Left colon (tissue), 2 donors: ENCODE measurements at regions not wholly inside any gene's neighbourhood (a gene's known extent, or its start where the extent isn't known, plus 50 kb on each side); places are given as distances from the start of the nearest gene placed in this dataset.

Experiments
- ATAC-seq: fragments of 200-7000 bp; cut with Tn5 transposase; one replicate; pipeline ENCODE4 v1.9.1; 2020; ENCODE audit warnings: mild to moderate bottlenecking, moderate library complexity
- DNase-seq, 2 donors: peaks; one replicate each; pipeline ENCODE4 v3.0.0-alpha.2; 2020
- intact Hi-C, 2 donors: fragments of 100-400 bp; cut with DNase I in 1 of 2; cut with micrococcal nuclease in 1 of 2; formaldehyde crosslinking; loops; one replicate each; pipeline versions ENCODE4 v1.11.2 to v1.14.0; 2022; cut with DNase I, micrococcal nuclease
- donor health status: DM: no; HTN: no; CAD: no.
- donor health status: DM: yes; HTN: yes; CAD: no.

DNA sequence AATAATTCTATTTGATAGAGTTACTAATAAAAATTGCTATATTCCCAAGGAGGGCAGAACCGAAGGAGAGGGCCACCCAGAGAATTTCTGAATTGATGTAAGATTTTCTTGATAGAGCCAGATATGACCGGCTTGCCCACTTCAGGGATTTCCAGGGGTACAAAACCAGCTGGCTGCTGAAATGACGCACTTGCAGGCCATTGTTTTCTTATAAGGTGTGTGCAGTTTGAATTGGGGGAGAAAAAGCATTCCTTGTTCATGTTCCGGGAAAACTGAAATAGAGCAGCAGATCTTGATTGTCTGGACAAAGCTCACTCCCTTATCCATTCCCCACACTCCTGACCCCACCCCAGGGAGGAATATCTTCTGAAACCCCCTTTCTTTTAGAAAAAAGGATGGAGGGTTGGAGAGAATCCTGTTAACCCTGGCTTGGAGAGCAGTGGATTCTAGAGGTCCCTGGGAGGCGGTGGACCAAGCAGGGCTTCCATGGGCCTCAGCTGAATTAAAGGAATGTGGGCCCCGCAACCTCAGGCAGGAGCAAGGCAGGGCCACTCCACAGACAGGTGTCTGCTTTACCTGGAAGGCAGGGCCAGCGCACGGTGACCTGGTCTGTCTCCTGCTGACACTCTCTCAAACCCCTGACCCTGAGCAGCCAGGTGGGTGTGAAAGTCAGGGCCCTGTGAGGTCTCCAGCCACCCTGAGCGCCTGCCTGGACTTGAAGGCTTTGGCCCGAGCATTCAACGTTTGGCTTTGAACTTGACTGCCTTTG, 96.4 kb downstream of the TMEM170B start:
- ATAC-seq: no peak
- intact Hi-C loops: no loop called here
- no peak for DNase-seq

DNA sequence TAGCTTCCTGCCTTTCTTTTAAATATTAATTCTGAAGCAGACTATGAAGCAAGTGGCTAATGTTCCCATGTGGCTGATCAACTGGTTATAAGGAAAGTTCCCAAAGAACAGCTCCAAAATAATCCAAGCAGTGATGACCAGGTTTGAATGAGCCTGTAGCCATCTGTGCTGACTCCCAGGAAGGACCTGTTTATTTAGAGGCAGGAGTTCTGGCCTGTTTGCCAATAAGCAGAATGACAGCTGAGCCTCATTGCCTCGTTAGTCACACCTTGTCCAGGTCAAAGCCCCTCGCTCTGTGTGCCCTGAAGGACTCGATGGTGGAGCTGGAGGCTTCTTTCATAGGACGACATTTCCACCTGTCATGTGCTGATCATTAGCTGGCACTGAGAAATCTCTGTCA, 97.4 kb downstream of the TMEM170B start:
- DNase-seq: no peak
- ATAC-seq: no peak
- intact Hi-C loops: no loop called here

DNA sequence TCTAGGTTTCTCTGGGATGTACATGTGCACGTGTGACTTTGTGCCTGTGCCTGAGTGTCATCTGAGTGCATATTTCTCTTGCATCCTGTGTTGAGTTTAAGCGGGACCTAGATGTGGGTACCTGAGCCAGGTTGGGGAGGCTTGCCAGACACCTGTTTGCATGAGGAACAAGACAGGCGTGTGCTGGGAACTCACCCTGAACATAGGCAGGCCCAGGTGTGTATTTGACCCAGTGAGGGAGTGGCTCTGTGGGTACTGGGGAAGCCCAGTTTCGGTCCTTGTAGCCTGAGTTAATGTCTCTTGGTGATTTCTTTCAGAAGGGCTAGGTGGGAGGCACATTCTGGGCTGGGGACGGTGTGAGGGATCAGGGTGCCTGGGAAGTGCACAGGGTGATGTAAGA, 98.6 kb downstream of the TMEM170B start:
- ATAC-seq: no peak
- intact Hi-C loops: no loop called here
- DNase-seq: no peak

DNA sequence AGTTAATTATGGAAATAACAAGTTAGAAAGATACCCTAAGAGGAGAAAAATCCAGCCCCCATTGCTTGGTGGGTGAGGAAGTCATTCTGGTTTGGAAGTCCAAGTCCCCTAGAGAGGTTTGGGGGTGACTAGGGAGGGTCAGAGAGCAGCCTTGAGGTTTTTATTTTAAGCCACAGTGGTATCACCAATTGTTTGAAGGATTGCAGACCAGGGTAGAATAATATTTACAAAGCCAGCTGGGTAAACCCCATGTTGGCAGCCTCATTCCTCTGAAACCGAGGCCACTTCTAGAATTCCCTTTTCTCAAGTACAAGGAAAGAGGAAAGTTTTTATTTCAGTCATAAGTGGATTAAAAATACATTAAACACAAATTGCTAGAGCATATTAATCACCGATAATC, 99.7 kb downstream of the TMEM170B start:
- ATAC-seq (no peak), DNase-seq (no peak)
- intact Hi-C loops: no loop called here

DNA sequence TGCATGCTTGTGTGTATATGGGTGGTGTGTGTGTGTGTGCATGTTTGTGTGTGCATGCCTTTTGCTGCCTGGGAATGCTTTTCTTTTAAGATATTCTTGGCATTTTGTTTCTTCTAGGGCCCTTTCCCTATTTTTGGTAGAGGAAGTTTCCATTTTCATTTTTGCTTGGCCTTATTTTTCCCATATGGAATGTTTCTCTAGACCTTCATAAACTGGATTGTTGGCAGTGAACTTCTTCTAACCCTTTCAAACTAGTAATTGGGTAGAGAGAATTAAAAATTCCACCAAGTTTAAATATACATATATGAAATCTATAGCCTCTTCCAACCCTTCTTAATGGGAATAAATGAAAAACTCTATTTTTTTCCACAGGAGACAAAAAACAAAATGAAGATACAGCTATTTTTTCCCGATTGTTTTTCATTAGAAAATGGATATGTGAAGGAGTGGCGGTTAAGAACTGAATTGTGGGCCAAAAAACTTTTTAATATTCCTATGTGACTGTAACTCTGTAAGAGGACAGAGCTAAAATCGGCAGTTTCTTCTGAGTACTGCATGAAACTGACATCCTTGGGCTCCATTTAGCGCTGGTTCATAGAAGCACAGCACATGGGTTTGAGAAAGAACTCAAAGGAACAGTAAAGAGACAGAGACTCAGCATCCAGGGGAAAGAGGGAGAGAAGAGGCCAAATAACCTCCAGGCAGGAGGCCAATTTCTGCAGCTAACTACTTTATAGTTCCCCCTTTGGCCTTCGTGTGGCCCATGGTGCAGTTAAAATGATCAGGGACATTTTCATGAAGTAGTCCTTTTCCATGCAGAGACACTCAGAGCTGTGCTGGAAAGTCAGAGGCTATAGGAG, 102.1 kb downstream of the TMEM170B start:
- intact Hi-C loops: no loop called here
- ATAC-seq: no peak
- DNase-seq: no peak

DNA sequence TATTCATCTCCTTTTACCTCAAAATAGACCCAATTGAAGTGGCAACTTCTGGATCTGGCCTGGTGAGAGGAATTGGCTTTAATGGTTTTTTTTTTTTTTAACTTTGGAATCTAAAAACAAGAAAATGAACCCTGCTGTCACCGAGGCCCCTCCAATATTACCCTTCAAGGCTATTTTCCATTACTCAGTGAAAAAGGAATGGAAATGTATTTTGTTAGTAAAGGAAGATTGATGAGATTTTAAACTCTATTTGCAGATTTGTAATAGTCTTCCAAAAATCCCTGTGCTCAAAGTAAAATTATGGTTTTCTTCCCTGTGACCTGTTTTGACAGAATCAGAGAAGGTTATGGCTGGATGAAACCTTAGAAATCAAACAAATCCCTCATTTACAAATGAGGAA, 102.9 kb downstream of the TMEM170B start:
- ATAC-seq (no peak), DNase-seq (no peak)
- intact Hi-C loops: no loop called here

DNA sequence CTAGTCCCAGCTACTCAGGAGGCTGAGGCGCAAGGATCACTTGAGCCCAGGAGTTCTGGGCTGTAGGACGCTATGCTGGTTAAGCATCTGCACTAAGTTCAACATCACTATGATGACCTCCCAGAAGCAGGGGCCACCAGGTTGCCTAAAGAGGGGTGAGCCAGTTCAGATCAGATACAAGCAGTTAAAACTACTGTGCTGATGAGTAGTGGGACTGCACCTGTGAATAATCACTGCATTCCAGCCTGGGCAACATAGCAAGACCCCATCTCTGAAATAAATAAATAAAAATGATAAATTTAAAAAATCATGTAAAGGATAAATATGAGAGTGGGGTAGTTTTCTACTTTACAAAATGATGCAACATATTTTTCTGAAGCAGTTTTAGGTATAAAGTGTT, 106.5 kb downstream of the TMEM170B start:
- intact Hi-C loops: no loop called here
- no peak for ATAC-seq
- no peak for DNase-seq

DNA sequence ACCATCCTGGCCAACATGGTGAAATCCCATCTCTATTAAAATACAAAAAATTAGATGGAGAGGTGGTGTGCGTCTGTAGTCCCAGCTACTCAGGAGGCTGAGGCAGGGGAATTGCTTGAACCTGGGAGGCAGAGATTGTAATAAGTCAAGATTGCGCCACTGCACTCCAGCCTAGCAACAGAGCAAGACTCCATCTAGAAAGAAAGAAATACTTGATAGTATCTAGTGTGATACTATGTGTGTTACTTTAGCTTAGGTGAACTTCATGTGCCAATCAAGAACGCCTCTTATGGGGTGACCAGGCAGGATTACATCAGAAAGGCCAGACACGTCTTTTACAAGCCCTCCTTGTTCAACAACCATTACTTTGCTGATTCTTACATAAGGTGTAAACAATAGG, 107.1 kb downstream of the TMEM170B start:
- no peak for DNase-seq
- no peak for ATAC-seq
- intact Hi-C loops: no loop called here

DNA sequence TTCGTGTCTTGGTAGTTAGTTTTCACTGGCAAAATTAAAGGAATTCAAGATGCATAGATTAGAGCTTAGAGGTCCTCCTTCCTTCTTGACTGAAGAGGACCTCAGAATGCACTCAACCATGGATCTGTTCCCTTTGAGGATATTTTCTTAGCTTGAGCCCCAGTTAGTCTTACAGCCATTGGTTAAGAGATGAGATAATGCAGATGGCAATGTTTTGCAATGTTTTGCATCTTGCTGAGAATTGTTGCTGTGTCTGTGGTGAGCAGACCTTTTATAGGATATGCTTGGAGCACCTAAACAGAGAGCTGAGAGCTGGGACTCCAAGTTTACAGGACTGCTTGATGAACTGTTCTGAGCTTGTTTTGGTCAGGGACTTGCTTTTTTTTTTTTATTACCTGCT, 107.5 kb downstream of the TMEM170B start:
- ATAC-seq (no peak), DNase-seq (no peak)
- intact Hi-C loops: no loop called here

DNA sequence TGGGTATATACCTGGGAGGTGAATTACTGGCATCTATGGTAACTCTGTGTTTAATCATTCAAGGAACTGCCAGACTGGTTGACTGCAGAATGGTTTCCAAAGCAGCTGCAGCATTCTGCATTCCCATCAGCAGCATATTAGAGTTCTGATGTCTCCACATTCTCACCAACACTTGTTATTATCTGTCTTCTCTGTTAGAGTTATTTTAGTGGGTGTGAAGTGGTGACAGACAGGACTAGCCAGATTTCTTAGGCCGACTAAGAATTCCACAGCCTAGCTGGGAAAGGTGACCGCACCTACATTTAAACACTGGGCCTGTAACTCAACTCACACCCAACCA, 110.9 kb downstream of the TMEM170B start:
- DNase-seq (no peak), ATAC-seq (no peak)
- intact Hi-C loops: no loop called here

DNA sequence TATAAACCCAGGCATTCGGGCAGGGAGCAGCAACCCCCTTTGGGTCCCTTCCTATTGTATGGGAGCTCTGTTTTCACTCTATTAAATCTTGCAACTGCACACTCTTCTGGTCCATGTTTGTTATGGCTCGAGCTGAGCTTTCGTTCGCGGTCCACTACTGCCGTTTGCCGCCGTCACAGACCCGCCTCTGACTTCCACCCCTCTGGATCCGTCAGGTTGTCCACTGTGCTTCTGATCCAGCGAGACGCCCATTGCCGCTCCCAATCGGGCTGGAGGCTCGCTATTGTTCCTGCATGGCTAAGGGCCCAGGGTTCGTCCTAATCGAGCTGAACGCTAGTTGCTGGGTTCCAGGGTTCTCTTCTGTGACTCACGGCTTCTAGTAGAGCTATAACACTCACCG, 111.3 kb downstream of the TMEM170B start:
- DNase-seq: no peak
- intact Hi-C loops: no loop called here
- no peak for ATAC-seq

DNA sequence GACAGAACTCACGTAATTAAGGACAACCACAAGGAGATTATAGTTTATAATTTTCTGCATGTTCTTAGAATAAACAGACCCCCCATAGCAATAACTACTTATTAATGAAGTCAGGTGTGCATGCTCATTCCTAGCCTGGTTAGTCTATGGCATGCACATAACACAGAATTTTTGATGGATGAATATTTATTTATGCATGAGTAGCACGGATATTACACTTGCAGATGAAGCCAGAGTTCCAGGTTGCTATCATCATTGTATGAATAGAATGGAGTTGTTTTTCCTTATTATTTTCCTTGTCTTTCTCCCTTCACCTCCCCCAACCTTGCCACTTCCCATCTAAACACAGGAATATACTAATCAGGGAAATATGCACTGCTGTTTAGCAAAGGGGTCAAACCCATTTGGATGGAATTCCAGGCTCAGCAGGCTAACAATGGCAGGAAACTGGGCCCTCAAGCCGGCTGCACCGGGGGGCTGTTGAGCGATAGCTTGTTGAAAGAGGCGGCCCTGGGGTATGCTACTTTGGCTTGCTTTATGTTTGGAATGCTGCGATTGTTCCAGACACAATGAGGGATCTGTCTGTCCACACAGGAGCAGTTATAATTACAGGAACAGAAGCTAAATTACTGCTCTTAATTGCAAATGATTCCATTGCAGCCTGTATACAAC, 112.6 kb downstream of the TMEM170B start:
- DNase-seq (no peak), ATAC-seq (no peak)
- intact Hi-C loops: loop anchor here in 1 of 2 donors (10.0 kb wide), 1 partner anchor 645 kb away; the partner anchor contains the start of gene EDN1

DNA sequence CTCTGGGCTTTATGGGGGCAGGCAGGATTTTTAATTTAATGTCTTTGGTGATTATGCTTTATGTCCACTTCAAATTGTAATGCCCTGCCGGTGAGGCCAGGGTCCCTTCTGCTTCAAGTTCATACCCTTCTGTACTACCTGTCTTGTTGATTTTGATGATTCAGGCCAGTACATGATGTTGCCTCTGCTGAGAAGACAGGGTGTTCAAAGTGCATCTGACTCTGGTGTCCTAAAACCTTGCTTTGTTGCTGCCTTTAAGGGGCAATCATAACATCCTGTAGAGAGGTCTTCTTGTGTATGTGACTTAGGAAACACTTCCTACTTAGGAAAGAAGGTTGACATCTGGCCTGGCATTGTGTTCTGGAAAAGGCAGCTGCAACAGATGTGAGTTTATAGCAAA, 113.2 kb downstream of the TMEM170B start:
- no peak for DNase-seq
- intact Hi-C loops: loop anchor here in 1 of 2 donors (10.0 kb wide), 1 partner anchor 644 kb away; the partner anchor contains the start of gene EDN1
- no peak for ATAC-seq

DNA sequence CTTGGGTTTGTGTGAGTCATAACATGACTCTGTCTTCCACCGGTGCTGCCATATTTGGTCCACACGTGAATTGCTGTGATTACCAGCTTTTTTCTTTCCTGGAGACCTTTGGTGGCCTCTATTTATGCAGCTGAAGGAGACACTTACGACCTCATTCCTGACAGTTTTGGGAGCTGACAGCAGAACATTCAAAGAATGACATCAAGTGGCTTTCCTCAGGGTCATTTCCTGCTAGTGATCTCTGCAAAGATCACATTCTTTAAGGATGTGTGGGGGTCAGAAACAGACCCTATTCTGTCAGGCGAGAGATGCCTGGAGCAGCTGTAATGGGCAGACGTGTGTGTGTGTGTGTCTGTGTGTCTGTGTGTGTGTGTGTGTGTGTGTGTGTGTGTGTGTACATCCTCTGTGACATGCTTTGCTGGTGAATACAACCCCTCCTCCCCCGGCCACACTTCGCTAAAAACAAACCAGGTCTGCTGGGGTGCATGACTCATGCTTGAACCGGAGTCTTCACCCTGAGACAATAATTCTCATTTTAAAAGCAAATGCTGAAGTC, 115.6 kb downstream of the TMEM170B start:
- ATAC-seq: no peak
- intact Hi-C loops: loop anchor here in 1 of 2 donors (10.0 kb wide), 1 partner anchor 642 kb away; the partner anchor contains the start of gene EDN1
- DNase-seq: no peak

DNA sequence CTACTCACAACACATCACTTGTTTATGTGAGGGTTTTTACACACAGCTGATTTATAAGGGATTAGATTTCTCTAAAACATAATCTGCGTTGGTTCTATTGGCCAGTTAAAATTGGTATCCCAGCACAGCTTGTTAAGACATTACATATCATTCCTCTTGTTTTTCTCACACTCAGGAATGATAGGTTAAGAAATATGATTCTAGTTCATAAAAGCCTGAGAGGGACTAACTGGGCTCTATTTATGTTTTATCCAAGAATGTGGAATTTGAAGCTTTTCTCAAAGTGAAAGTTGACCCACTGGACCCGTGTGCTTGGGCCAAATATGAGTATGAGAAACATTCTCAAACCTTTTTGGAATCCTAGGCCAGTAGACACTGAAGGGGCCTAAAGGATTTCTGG, 117.3 kb downstream of the TMEM170B start:
- intact Hi-C loops: loop anchor here in 1 of 2 donors (5.0 to 10.0 kb wide), 2 partner anchors 577 to 640 kb away; partner anchors contain the start of gene EDN1
- no peak for ATAC-seq
- DNase-seq: no peak

DNA sequence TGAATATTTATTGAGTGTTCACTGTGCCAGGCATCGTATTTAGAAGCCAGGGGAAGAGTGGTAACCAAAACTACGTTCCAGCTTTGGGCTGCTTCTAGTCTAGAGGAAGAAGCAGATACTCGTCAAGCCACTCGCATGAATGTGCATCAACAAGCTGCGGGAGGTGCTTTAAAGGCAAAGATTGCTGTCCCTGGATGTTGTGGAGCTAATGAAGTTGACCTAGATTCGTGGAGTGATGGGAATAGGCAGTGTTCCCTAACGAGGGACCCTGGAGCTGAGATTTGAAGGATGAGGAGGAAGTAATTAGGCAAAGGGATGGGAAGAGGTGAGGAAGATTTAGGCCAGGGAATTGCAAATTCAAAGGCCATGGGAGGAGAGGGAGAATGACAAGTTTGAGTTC, 118.9 kb downstream of the TMEM170B start:
- ATAC-seq: no peak
- intact Hi-C loops: loop anchor here in 1 of 2 donors (5.0 to 10.0 kb wide), 2 partner anchors 576 to 638 kb away; partner anchors contain the start of gene EDN1
- DNase-seq: no peak

DNA sequence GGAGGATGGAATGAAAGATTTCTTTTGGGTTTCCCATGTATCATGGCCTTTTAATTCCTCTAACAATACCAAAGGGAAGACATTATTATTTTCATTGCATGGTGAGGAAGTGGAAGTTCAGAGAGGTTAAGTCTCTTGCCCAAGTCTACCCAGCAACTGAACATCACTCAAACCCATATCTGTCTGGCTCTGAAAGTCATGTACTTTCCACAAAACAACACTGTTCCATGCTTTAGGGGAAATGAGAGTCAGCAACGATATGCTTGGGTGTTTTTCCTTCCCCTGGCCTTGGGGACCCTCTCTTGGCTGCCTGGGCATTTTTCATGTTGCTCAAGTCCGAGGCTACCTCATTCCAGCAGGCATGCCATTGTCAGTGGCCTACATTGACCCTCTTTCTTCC, 118.8 kb downstream of the ADTRP start:
- ATAC-seq: no peak

DNA sequence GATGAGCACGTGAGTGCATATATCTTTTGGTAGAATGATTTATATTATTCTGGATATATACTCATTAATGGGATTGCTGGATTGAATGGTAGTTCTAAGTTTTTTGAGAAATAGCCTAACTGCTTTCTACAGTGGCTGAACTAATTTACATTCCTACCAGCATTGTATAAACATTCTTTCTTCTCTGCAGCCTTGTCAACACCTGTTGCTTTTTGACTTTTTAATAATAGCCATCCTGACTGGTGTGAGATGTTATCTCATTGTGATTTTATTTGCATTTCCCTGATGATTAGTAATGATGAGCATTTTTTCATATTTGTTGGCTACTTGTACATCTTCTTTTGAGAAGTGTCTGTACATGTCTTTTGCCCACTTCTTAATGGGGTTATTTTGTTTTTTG, 116.3 kb downstream of the ADTRP start:
- no peak for DNase-seq
- no peak for ATAC-seq
- intact Hi-C loops: no loop called here

More for the DNA sequence above, 118.8 kb downstream of the ADTRP start:
- intact Hi-C loops: loop anchor here in 1 of 2 donors (5.0 to 10.0 kb wide), 2 partner anchors 573 to 635 kb away; partner anchors contain the start of gene EDN1
- no peak for DNase-seq

DNA sequence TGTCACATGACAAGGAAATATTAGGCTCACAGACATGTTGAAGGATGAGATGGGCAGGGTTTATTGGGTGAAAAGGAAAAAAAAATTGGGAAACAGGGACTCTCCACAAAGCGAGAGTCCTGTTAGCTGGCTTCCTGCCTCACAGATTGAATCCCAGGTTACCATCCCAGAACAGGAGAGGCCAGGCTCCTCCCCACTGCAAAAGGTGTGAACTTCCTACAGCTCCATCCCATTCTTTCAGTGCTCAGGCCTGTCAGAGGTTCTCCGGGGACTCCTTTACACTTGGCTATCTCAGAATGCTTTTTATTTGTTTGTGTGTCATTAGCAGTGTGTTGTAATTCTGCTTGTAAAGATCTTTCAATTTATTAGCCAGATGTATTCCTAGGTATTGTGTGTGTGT, 115.1 kb downstream of the ADTRP start:
- intact Hi-C loops: no loop called here
- DNase-seq (no peak), ATAC-seq (no peak)
